HG03575 (cell line): ENCODE measurements at regions not wholly inside any gene's neighbourhood (a gene's known extent, or its start where the extent isn't known, plus 50 kb on each side); places are given as distances from the start of the nearest gene placed in this dataset.

ENCODE experiments used
- ATAC-seq: cut with Tn5 transposase; IDR thresholded peaks from one replicate; pipeline ENCODE4 v1.9.1; 2021; ENCODE audit not compliant: unreplicated experiment, insufficient number of reproducible peaks, low FRiP score; ENCODE audit errors: extremely low read depth

GRCh38 chr12:60349232-60349978, 753.6 kb downstream of the SLC16A7 start:
- ATAC-seq: no peak

DNA sequence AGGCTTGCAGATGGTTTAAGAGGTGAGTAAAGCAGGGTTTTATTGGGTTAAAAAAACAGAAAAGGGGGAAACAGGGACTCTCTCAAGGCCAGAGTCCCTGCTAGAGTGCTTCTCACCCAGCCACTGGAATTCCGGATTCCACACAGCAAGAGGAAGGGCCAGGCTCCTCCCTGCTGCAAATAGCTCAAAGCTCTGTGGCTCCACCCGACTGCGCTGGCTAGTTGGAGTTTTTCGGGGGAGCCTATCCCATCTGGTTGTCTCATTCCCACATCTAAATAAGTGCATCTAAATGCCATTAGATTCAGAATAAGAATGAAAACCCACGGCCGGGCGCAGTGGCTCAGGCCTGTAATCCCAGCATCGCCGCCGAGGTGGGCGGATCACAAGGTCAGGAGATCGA, 791.5 kb downstream of the SLC16A7 start:
- ATAC-seq: no peak

GRCh38 chr12:60391051-60391450, 795.2 kb downstream of the SLC16A7 start:
- ATAC-seq: no peak

DNA sequence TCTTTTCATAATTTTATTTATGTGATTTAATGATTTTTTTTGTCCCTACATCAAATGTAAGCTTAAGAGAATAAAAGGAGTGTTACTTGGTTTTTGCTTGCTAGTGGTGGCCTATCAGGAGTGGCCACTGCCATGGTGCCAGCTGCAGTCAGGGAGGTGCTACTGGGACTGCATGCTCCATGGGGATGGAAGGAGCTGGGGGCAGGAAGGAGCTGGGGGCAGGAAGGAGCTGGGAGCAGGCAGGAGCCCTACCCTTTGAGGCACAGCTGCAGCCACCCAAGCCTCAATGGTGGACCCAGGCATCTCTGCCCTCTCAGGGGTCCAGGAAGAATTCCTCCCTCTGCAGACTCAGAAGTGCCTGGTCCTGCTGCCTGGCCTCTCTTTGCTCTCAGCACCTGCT, 796.0 kb downstream of the SLC16A7 start:
- ATAC-seq: no peak

DNA sequence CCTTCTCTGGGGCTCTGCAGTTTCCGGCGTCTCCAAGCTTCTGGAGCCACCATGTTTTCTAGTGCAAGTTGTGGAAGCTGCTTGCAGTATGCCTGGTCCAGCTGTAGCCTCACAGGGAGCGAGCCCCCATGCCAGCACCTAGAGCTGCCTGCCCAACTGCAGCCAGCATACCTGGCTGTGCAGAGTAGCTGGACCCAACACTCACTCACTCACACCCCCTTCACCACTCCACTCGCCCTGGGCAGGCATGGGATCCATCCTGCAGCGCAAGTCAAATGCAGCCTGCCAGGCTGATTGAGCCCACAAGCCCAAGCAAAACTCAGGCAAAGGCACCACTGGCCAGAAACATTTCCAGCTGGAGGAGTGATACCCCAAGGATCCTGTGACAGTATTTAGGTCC, 797.3 kb downstream of the SLC16A7 start:
- ATAC-seq: no peak

- ATAC-seq: no peak
Observed at GRCh38 chr12:60394665-60395064, 798.8 kb downstream of the SLC16A7 start.

- ATAC-seq: no peak
Observed at GRCh38 chr12:60398547-60398946, 802.7 kb downstream of the SLC16A7 start.

DNA sequence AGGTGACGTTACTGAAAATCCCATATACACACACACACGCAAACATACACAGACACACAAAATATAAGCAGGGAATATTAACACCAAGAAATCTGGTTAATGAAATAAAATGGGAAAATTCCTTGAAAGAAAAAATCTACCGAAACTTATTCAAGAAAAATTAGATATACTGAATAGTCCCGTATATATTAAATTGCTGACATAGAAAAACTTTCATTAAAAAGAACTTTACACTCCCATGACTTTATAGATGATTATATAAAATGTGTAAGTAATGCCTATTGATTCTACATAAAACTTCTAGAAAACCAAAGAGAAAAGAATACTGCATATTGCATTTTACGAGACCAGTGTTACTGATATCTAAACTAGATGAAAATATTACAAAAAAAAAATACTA, 803.2 kb downstream of the SLC16A7 start:
- ATAC-seq: no peak

GRCh38 chr12:60402996-60403395, 807.2 kb downstream of the SLC16A7 start:
- ATAC-seq: no peak

GRCh38 chr12:60415351-60415750, 819.5 kb downstream of the SLC16A7 start:
- ATAC-seq: no peak

GRCh38 chr12:60419986-60420385, 824.2 kb downstream of the SLC16A7 start:
- no peak for ATAC-seq

DNA sequence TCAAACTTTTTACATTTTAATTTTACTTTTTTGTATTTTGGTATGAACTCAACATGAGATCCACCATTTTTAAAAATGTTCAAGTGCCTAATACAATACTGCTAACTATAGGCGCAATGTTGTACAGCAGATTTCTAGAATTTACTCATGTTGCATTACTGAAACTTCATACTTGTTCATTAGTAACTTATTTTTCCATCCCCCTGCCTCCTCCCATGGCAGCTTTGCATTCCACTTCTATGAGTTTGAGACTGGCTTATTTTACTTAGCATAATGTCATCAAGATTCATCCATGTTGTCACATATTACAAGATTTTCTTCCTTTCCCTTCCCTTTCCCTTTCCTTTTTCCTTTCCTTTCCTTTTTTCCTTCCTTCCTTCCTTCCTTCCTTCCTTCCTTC, 825.9 kb downstream of the SLC16A7 start:
- no peak for ATAC-seq

- ATAC-seq: no peak
Observed at GRCh38 chr12:60437297-60437696, 841.5 kb downstream of the SLC16A7 start.

GRCh38 chr12:60441577-60441976, 845.7 kb downstream of the SLC16A7 start:
- ATAC-seq: no peak

- ATAC-seq: no peak
Observed at GRCh38 chr12:60451457-60451856, 855.6 kb downstream of the SLC16A7 start.

DNA sequence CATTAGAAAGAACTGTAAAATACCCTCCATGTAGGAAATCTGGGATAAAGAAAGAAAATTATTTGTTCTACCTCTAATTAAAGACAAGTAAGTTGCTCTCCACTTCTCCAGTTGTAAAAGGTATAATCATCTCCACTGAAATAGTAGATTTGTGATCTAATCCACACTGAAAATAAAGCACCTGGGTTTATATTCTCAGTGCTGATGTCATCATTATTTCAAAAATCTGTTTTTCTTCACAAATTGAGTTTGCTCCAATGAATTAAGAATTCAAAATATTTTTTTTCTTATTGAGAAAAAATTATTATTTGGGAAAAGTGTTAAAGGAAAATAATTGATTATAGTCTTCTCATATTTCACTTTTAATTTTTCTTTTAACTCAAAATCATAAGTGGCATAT, 869.2 kb downstream of the SLC16A7 start:
- ATAC-seq: no peak

- no peak for ATAC-seq
Observed at GRCh38 chr12:60468546-60468945, 872.7 kb downstream of the SLC16A7 start.

DNA sequence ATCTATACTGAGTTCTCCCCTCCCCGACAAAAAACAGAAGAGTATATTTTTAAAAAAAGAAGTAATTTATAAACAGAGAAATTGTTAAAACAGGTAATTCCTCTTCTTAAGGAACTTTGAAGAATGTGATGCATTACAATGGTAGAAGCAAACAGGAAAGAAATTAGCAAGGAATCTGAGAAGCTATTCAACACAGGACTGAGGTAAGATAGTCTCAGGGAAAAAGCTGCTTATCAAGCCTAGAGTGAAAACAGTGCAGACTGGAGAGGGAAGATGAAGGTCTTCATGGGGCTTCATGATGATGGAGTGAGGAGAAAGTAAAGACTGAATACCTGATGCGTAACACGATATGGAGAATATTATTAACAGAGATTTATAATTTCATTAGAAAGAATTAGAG, 880.0 kb downstream of the SLC16A7 start:
- ATAC-seq: no peak

- no peak for ATAC-seq
Observed at GRCh38 chr12:60487284-60487683, 891.5 kb downstream of the SLC16A7 start.

- ATAC-seq: no peak
Observed at GRCh38 chr12:60489071-60489470, 893.2 kb downstream of the SLC16A7 start.

DNA sequence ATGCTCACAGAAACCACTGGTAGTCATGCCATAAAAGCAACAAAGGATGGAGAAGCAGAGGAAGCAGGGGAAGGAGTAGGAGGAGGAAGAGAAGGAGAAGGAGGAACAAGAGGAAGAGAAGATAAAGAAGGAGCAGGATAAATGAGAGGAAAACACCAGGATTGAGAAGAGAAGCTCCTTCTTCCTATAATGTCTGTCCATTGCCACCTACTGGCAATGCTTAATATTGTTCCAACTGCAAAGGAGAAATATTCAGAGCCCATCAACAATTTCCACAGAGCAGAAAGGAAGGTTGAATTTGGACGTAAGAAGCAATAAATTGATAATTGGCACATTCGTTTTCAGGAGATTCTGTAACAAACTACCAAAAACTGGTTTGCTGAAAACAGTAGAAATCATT, 898.4 kb downstream of the SLC16A7 start:
- ATAC-seq: no peak
